Chondrocyte (in vitro differentiated cells): ENCODE measurements at regions not wholly inside any gene's neighbourhood (a gene's known extent, or its start where the extent isn't known, plus 50 kb on each side); places are given as distances from the start of the nearest gene placed in this dataset.

Experiments used
- DNase-seq: peaks from one replicate; pipeline ENCODE4 v3.0.0; 2021; ENCODE audit warnings: mixed read lengths, low spot score
- H3K27ac Mint-ChIP-seq: one replicate; pipeline ENCODE4 v1.8.0; 2021; ENCODE audit warnings: mild to moderate bottlenecking, moderate library complexity, mixed read lengths; ENCODE audit not compliant: unreplicated experiment
- H3K27me3 Mint-ChIP-seq: 2 replicates; pipeline ENCODE4 v1.8.0; 2021; ENCODE audit warnings: low read depth, mixed read lengths
- H3K36me3 Mint-ChIP-seq: 2 replicates; pipeline ENCODE4 v1.8.0; 2021; ENCODE audit warnings: low read depth, mixed read lengths
- H3K4me1 Mint-ChIP-seq: 2 replicates; pipeline ENCODE4 v1.8.0; 2021; ENCODE audit warnings: low read depth, mild to moderate bottlenecking, mixed read lengths
- H3K4me3 Mint-ChIP-seq: one replicate; pipeline ENCODE4 v1.8.0; 2021; ENCODE audit warnings: mild to moderate bottlenecking, moderate library complexity, mixed read lengths; ENCODE audit not compliant: unreplicated experiment
- H3K9me3 Mint-ChIP-seq: 2 replicates; pipeline ENCODE4 v1.8.0; 2021; ENCODE audit warnings: low read depth, mixed read lengths
- TF ChIP-seq, protein P1 (sequence below): fragments of 200-600 bp; sonication (generic); IDR thresholded peaks from 2 replicates; pipeline ENCODE4 v1.5.0; 2021; ENCODE audit warnings: antibody characterized with exemption, mild to moderate bottlenecking, moderate library complexity

DNA sequence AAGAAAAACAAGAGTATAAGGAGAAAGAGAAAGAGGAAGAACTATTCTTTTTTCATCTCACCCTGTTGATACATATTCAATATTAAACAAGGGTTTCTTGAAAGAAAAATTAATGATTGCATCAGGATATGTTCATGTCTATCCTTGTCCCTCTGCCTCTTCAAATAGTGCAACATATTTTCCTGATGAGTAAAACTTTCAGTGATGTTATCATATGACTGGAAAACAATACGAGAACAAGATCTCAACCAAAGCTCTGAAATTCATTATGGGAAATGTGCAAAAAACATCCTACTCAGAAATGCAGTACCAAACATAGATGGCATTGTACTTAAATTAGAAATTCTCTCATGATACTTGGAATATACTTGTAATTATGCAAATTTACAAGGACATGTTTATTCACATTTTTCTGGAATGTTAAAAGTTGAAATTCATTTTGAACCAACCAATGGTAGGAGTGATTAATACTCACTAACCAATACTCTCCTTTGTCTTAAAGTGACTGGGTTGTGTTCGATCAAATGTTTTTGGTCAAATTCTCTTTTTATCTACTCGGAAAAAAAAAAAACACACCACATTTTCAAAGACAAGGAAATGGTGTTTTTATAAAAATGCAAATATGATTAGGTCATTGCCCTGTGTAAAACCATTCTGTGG, 148.9 kb upstream of the GULP1 start:
- Mint-ChIP-seq H3K9me3 (no peaks in the 10 kb centered on the region), H3K4me1 (peaks cover 32% of the 10 kb centered on the region), H3K4me3 (no peak overlapping the region), H3K27ac (peak overlapping the region; percentile 71), H3K27me3 (no peaks in the 10 kb centered on the region), H3K36me3 (peaks cover 2% of the 10 kb centered on the region)
- TF ChIP-seq, protein P1, sequence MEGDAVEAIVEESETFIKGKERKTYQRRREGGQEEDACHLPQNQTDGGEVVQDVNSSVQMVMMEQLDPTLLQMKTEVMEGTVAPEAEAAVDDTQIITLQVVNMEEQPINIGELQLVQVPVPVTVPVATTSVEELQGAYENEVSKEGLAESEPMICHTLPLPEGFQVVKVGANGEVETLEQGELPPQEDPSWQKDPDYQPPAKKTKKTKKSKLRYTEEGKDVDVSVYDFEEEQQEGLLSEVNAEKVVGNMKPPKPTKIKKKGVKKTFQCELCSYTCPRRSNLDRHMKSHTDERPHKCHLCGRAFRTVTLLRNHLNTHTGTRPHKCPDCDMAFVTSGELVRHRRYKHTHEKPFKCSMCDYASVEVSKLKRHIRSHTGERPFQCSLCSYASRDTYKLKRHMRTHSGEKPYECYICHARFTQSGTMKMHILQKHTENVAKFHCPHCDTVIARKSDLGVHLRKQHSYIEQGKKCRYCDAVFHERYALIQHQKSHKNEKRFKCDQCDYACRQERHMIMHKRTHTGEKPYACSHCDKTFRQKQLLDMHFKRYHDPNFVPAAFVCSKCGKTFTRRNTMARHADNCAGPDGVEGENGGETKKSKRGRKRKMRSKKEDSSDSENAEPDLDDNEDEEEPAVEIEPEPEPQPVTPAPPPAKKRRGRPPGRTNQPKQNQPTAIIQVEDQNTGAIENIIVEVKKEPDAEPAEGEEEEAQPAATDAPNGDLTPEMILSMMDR = no peak
- DNase-seq = no peak

- TF ChIP-seq, protein P1 = no peak
- no peak overlapping the region for H3K27ac Mint-ChIP-seq
- no peaks in the 10 kb centered on the region for H3K9me3 Mint-ChIP-seq
- H3K36me3 Mint-ChIP-seq = peaks cover 2% of the 10 kb centered on the region
- H3K4me1 Mint-ChIP-seq = peaks cover 42% of the 10 kb centered on the region
- no peak overlapping the region for H3K4me3 Mint-ChIP-seq
- H3K27me3 Mint-ChIP-seq = no peaks in the 10 kb centered on the region
- DNase-seq = no peak
Observed at GRCh38 chr2:188145885-188146284, 145.8 kb upstream of the GULP1 start.

- Mint-ChIP-seq H3K27ac (peak overlapping the region; percentile 55), H3K9me3 (no peaks in the 10 kb centered on the region), H3K36me3 (no peaks in the 10 kb centered on the region), H3K27me3 (no peaks in the 10 kb centered on the region), H3K4me1 (peaks cover 41% of the 10 kb centered on the region), H3K4me3 (no peak overlapping the region)
- TF ChIP-seq, protein P1 = no peak
- DNase-seq = no peak
Observed at GRCh38 chr2:188146888-188147287, 144.8 kb upstream of the GULP1 start.

- no peak for DNase-seq
- no peak overlapping the region for H3K27ac Mint-ChIP-seq
- no peaks in the 10 kb centered on the region for H3K9me3 Mint-ChIP-seq
- peaks cover 18% of the 10 kb centered on the region for H3K4me1 Mint-ChIP-seq
- H3K27me3 Mint-ChIP-seq = no peaks in the 10 kb centered on the region
- H3K36me3 Mint-ChIP-seq = no peaks in the 10 kb centered on the region
- TF ChIP-seq, protein P1 = no peak
- H3K4me3 Mint-ChIP-seq = no peak overlapping the region
Observed at GRCh38 chr2:188151670-188152069, 140.0 kb upstream of the GULP1 start.

- Mint-ChIP-seq H3K4me3 (no peak overlapping the region), H3K9me3 (peaks cover 2% of the 10 kb centered on the region)
- DNase-seq = no peak
Observed at GRCh38 chr2:188158337-188159100, 133.2 kb upstream of the GULP1 start.

More at GRCh38 chr2:188158337-188159100, 133.2 kb upstream of the GULP1 start:
- H3K36me3 Mint-ChIP-seq = no peaks in the 10 kb centered on the region
- no peaks in the 10 kb centered on the region for H3K4me1 Mint-ChIP-seq
- TF ChIP-seq, protein P1 = no peak
- H3K27me3 Mint-ChIP-seq = no peaks in the 10 kb centered on the region
- no peak overlapping the region for H3K27ac Mint-ChIP-seq
